OCI-LY3 (cell line): ENCODE measurements at regions not wholly inside any gene's neighbourhood (a gene's known extent, or its start where the extent isn't known, plus 50 kb on each side); places are given as distances from the start of the nearest gene placed in this dataset.
A peak's percentile ranks its signal among the peaks of the same experiment; 100 is the strongest.

Source experiments
- H2AFZ ChIP-seq: fragments of 200-600, 300-600 bp; shearing (Covaris generic); 2 replicates; pipeline ENCODE4 v1.6.0; 2014; ENCODE audit warnings: antibody characterized with exemption, low read depth, low read length
- H3K27ac ChIP-seq: fragments of 200-600, 300-600 bp; sonication (generic); 2 replicates; pipeline ENCODE4 v1.5.1; 2014; ENCODE audit warnings: mild to moderate bottlenecking, low read length, moderate library complexity, mixed read lengths
- H3K27me3 ChIP-seq: fragments of 200-600, 300-600 bp; sonication (generic); 2 replicates; pipeline ENCODE4 v1.6.1; 2014; ENCODE audit warnings: low read depth, low read length, mixed read lengths
- H3K36me3 ChIP-seq: fragments of 200-600, 300-600 bp; sonication (generic); replicated peaks from 2 replicates; pipeline ENCODE3; 2014; ENCODE audit warnings: low read depth, low read length, mixed read lengths
- H3K4me1 ChIP-seq: fragments of 300-600, 200-600 bp; sonication (generic); 2 replicates; pipeline ENCODE4 v1.6.1; 2014; ENCODE audit warnings: low read length, mixed read lengths
- H3K4me2 ChIP-seq: fragments of 200-600, 300-600 bp; sonication (generic); 2 replicates; pipeline ENCODE4 v1.6.1; 2014; ENCODE audit warnings: low read length, mixed read lengths
- H3K4me3 ChIP-seq: fragments of 300-600, 200-600 bp; sonication (generic); 2 replicates; pipeline ENCODE4 v1.5.1; 2014; ENCODE audit warnings: antibody characterized with exemption, mild to moderate bottlenecking, low read length, moderate library complexity
- H3K79me2 ChIP-seq: fragments of 300-600, 200-600 bp; shearing (Covaris generic); 2 replicates; pipeline ENCODE4 v1.6.1; 2014; ENCODE audit warnings: mild to moderate bottlenecking, low read length, mixed read lengths
- H3K9ac ChIP-seq: fragments of 300-600, 200-600 bp; shearing (Covaris generic); 2 replicates; pipeline ENCODE4 v1.6.0; 2014; ENCODE audit warnings: mild to moderate bottlenecking, low read length, moderate library complexity
- H3K9me3 ChIP-seq: fragments of 200-600, 300-600 bp; shearing (Covaris generic); 2 replicates; pipeline ENCODE4 v1.6.1; 2014; ENCODE audit warnings: low read length, mixed read lengths; ENCODE audit not compliant: insufficient read depth
- H4K20me1 ChIP-seq: fragments of 200-600, 300-600 bp; sonication (generic); 2 replicates; pipeline ENCODE4 v1.6.1; 2016; ENCODE audit warnings: low read length, mixed read lengths; ENCODE audit not compliant: insufficient read depth
- CTCF ChIP-seq: fragments of 200-600, 300-600 bp; sonication (generic); IDR thresholded peaks from 2 replicates; pipeline ENCODE4 v1.5.1; 2014; ENCODE audit warnings: antibody characterized with exemption, low read length, low read depth
- EZH2phosphoT487 ChIP-seq: fragments of 200-600 bp; shearing (Covaris generic); IDR thresholded peaks from 2 replicates; pipeline ENCODE4 v1.6.1; 2018; ENCODE audit warnings: antibody characterized with exemption, mixed run types, low read depth

GRCh38 chr21:35444391-35444790 is 395.3 kb upstream of the RUNX1 start:
- H3K9ac ChIP-seq, result no peak overlapping the region
- no peaks in the 10 kb centered on the region for H3K4me1 ChIP-seq
- no peaks in the 10 kb centered on the region for H3K36me3 ChIP-seq
- no peaks in the 10 kb centered on the region for H3K9me3 ChIP-seq
- no peak overlapping the region for H3K4me2 ChIP-seq
- H3K79me2 ChIP-seq, result no peaks in the 10 kb centered on the region
- H4K20me1 ChIP-seq, result no peaks in the 10 kb centered on the region
- H3K4me3 ChIP-seq, result no peak overlapping the region
- H2AFZ ChIP-seq, result no peak overlapping the region
- TF ChIP-seq CTCF (no peak), EZH2phosphoT487 (no peak)
- peaks cover 14% of the 10 kb centered on the region; the same call in 1 of the 2 replicates for H3K27me3 ChIP-seq
- no peak overlapping the region for H3K27ac ChIP-seq

- H4K20me1 ChIP-seq, result no peaks in the 10 kb centered on the region
- no peaks in the 10 kb centered on the region for H3K9me3 ChIP-seq
- no peak overlapping the region for H2AFZ ChIP-seq
- no peak overlapping the region for H3K4me2 ChIP-seq
- TF ChIP-seq CTCF (no peak), EZH2phosphoT487 (no peak)
- no peaks in the 10 kb centered on the region for H3K79me2 ChIP-seq
- peaks cover 14% of the 10 kb centered on the region; the same call in 1 of the 2 replicates for H3K27me3 ChIP-seq
- H3K36me3 ChIP-seq, result no peaks in the 10 kb centered on the region
- no peak overlapping the region for H3K27ac ChIP-seq
- no peak overlapping the region for H3K9ac ChIP-seq
- H3K4me3 ChIP-seq, result no peak overlapping the region
- peaks cover 19% of the 10 kb centered on the region for H3K4me1 ChIP-seq
Measured at GRCh38 chr21:35441868-35442582, 392.9 kb upstream of the RUNX1 start.

- no peak overlapping the region for H3K9ac ChIP-seq
- no peak overlapping the region for H3K27ac ChIP-seq
- H3K27me3 ChIP-seq, result peaks cover 5% of the 10 kb centered on the region; the same call in 1 of the 2 replicates
- no peaks in the 10 kb centered on the region for H3K79me2 ChIP-seq
- H4K20me1 ChIP-seq, result no peaks in the 10 kb centered on the region
- no peak for TF ChIP-seq EZH2phosphoT487
- no peak for TF ChIP-seq CTCF
- H3K4me1 ChIP-seq, result peaks cover 19% of the 10 kb centered on the region
- peak overlapping the region; percentile 23 for H3K4me3 ChIP-seq
- peak overlapping the region; percentile 73 for H3K4me2 ChIP-seq
- no peak overlapping the region for H2AFZ ChIP-seq
- H3K36me3 ChIP-seq, result no peaks in the 10 kb centered on the region
- no peaks in the 10 kb centered on the region for H3K9me3 ChIP-seq
Measured at GRCh38 chr21:35438643-35439404, 389.7 kb upstream of the RUNX1 start.

- Histone ChIP-seq H3K27me3 (peaks cover 3% of the 10 kb centered on the region; the same call in 1 of the 2 replicates), H3K36me3 (no peaks in the 10 kb centered on the region), H2AFZ (no peak overlapping the region), H3K27ac (no peak overlapping the region), H3K9ac (no peak overlapping the region), H3K4me2 (peak overlapping the region; percentile 73), H3K79me2 (no peaks in the 10 kb centered on the region), H3K9me3 (no peaks in the 10 kb centered on the region), H4K20me1 (no peaks in the 10 kb centered on the region), H3K4me1 (peaks cover 19% of the 10 kb centered on the region), H3K4me3 (peak overlapping the region; percentile 11; the same call in 1 of the 2 replicates)
- TF ChIP-seq EZH2phosphoT487, result no peak
- TF ChIP-seq CTCF, result no peak
Measured at GRCh38 chr21:35437941-35438340, 388.8 kb upstream of the RUNX1 start.
